GM21423 (cell line): ENCODE measurements at regions not wholly inside any gene's neighbourhood (a gene's known extent, or its start where the extent isn't known, plus 50 kb on each side); places are given as distances from the start of the nearest gene placed in this dataset.

Experiments used
- ATAC-seq: cut with Tn5 transposase; IDR thresholded peaks from one replicate; pipeline ENCODE4 v1.9.1; 2021; ENCODE audit warnings: mild to moderate bottlenecking, moderate library complexity; ENCODE audit not compliant: unreplicated experiment

- no peak for ATAC-seq
Measured at GRCh38 chr6:113565306-113565705, 291.8 kb upstream of the MARCKS start.

- no peak for ATAC-seq
Measured at GRCh38 chr6:113570161-113570560, 287.0 kb upstream of the MARCKS start.

- ATAC-seq: no peak
Measured at GRCh38 chr6:113570641-113571040, 286.5 kb upstream of the MARCKS start.

DNA sequence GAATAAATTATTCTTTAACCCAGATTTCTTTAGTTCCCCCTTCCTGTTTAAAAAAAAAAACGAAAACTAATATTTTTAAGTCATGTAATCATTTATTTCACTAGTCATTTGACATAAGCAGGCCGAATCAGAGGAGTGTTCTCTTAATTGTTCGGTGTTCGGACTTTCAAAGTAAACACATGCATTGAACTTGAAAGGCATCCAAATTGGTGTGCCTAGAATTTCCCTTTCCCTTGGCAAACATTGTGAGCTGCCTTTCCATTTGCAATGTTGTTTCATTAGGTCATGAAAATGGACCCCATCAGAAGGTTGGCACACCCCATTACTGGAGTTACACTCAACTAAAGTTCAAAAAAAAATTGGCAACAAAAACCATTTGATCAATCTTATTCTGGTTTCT is 283.0 kb upstream of the MARCKS start:
- no peak for ATAC-seq

DNA sequence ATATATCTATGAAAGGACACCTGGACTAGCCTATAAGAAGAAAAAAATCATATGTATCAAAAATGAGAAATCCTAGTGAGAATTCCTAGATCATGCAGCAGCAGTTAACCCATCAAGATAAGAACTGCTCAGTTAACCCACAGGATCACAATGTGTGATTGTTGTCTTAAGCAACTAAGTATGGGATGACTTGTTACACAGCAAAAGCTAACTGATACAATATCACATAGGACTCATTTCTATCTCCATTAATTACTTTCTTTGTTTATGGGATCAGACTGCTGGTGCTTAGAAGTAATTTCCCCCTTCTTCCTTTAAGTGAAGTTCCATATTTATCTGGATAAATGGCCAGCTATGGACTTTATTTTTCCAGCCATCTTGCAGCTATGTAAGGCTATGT is 280.8 kb upstream of the MARCKS start:
- ATAC-seq: no peak

DNA sequence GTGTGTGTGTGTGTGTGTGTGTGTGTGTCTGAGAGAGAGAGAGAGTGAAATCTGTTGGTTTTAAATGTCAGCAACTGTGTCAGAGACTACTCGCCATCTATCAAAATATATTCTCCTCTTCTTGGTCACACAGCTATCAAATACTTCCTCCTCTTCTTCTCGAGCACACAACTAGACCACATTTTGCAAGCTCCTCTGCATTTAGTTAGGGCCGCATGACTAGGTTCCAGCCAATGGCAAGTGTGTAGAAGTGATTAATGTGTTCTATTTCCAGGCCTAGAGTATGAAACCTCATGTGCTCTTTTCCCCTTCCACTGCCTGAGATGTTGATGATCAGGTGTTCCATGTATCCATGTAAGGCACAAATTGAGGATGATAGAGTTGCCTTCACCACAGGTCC is 278.5 kb upstream of the MARCKS start:
- ATAC-seq: no peak

GRCh38 chr6:113584767-113585166 is 272.4 kb upstream of the MARCKS start:
- no peak for ATAC-seq

GRCh38 chr6:113585246-113585645 is 271.9 kb upstream of the MARCKS start:
- ATAC-seq: no peak

DNA sequence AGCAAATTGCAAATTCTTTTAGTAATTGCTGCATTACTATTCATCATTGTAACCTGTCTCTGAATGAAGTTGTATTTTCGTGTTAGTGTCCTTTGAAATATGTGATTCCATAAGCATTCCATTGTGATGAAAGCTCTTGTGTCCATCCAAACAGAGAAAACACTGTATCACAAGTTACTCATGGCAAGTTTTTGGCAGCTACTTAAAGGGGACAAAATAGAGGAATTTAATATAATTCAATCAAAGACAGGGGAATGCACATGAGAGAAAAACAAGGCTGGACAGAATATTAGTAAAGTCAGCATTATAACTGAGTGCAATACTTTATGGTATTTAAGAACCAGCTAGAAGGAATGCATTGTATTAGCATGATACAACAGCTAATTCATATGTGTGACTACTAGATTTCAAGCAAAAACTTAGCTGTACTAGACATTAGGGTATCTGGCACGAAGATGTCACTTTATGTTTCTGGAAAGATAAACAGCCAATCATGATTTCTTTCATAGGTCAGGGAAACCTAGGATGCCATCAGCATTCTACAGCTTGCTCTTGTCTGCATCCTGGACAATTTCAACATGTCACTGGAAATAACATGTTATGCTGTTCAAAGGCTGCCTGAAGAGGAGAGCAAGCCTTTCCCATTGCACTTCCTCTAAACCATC is 270.6 kb upstream of the MARCKS start:
- no peak for ATAC-seq

DNA sequence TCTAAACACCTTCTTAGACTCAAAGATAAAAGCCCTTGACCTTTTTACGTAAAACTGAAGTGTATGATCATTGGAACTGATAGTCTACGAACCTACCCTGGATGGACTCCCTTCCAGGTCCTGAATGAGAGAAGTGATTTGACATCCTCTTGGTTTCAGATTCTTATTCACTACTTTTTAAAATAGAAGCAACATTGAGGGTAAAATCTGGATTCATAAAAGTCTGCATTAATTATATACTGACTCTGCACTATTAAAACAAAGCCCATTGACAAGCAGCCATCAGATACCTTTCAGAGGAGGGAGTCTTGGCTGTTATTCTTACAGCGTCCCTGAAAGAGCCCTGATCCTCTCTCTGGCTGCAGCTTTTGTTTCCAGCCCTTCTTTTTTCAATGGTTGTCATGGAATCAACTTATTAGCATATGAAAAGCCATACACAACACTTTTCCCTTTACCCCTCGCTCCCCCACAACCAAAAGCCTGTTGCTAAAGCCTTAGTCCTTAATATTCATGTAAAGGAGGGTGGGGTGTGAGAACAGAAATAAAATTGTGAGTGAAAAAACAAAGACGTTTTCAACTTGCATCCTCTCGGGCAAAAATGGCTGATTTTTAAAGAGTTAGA is 270.0 kb upstream of the MARCKS start:
- ATAC-seq: no peak

DNA sequence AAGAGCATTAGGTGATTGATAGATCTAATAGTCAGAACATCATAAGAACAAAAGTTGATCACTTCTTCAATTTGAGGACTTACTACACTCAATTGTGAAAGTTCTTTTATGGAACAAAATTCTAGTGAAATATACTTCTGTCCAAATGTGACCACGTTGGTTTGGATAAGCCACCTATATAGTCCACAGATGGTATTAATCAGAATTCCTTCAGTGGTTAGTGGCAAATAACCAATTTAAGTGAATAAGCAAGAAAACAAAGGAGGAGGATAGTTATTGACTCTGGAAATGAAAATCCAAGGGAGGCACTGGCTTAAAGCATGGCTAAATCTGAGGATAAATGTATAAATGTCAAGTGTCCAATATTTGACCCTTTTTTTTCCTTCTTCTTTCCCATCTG is 268.5 kb upstream of the MARCKS start:
- no peak for ATAC-seq

GRCh38 chr6:113591896-113592827 is 265.0 kb upstream of the MARCKS start:
- peak; percentile 70 for ATAC-seq

GRCh38 chr6:113594726-113595125 is 262.4 kb upstream of the MARCKS start:
- no peak for ATAC-seq

DNA sequence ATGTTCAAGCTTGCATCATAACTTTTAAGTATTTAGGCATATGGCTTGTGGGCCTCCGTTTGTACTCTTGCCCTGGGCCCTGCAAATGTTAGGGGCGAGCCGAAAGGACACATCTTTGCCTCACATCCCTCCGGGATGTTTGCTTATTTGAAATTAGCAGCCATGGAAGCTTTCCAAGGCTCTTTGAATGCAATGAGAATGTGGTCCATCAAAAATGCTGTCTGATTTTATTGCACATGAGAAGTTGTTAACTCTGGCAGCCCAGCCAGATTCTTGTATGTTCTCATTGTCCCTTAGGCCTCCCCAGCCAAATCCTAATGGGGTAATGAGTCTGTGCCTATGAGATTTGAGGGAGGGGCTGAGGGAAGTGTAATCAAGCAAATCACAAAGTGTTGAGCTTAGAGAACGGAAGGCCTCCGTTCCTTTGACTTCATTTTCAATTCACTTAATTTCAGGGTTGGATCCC is 261.2 kb upstream of the MARCKS start:
- no peak for ATAC-seq

DNA sequence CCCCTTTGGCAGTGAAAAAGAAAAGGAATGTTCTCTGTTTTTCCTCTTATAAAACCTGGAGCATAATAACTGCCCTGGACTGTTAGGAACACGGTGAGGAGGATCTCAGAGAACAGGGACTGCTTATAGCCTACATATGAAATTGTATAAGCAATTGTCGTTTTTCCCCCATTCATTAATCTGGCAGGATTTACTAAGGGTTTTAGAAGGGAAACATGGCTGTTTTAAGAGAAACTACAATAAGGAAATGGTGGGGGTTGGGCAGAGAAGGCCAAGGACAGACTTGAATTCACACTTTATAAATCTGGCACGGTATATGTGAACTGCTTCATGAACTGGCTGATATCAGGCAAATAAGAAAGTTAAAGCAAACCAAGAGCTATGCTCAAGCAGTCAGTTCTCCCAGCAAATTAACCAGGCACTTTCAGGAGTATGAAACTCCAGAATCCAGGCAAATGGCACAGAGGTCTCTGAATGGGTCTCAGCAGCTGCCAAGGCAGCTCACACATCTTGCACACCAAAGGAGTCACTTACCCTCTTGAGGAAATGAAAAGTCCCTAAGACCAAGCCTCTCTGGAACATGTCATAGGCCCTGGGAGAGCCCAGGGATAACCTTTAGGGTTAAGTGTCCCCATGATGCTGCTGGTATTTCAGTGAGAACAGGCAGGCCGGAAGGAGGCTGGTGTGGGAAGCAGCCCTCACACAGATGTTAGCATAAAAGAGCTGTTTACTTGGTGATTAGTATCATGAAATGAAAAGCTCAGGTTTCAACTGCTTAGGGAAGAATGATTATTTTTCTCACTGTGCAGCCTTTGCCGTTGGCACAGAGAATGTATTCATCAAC is 260.5 kb upstream of the MARCKS start:
- ATAC-seq: no peak

GRCh38 chr6:113597231-113597583 is 259.9 kb upstream of the MARCKS start:
- ATAC-seq: no peak

DNA sequence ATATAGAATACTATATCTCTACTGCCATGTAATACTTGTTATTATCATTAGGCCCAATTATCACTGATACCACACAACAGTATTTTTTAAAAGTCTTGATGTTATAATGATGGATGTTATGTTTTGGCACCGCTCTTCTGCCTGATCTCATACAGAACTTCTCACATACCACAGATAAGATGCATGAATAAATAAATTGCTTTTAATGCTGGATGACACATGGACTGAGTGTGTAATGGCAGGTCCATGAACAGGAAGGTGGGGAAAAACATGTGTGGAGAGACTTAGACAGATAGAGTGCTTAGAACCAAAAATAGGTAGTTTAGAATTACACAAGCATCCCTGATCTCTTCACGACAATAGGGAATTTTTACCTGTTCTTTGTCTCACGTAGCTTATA is 258.4 kb upstream of the MARCKS start:
- no peak for ATAC-seq

DNA sequence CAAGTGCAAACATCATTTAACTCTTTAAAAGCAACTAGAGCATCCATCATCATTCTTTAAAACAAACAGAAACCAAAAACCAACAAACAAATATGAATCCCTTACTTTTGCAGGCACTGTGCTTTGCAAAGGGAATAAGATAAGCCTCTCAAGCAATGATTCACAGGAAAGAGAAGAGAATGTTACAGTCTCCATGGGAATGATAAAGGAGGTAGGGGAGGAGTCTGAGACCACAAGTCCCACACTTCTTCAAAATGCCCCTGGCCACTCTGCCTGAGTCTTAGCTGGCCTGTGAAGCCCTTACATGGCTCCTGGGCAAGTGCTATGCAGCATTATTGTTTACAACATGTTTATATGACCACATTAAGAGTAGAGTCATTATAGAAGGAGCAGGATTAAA is 257.7 kb upstream of the MARCKS start:
- no peak for ATAC-seq

DNA sequence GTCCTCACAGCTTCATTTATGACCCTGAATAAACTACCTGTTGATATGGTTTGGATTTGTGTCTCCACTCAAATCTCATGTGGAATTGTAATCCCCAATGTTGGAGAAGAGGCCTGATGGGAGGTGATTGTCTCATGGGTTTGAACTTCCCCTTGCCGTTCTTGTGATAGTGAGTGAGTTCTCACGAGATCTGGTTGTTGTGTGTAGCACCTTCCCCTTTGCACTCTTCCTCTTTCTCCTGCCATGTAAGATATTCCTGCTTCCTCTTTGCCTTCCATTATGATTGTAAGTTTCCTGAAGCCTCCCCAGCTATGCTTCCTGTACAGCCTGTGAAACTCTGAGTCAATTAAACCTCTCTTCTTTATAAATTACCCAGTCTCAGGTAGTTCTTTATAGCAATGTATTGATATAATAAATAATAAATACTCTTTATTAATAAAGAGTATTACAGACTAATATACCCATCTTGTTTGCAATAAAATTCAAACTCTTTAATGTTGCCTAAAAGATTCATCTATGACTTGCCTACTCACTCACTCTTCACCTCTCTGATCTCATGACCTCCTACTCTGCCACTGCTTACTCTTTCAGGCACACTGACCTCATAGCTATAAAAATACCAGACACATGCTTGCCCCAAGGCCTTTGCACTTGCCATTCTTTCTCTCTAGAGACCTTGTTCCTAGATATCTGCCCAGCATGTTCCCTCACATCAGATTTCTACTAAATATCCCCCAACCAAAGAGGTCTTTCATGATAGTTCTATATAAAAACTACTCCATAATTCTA is 256.4 kb upstream of the MARCKS start:
- ATAC-seq: no peak
